RKO (cell line): ENCODE measurements at regions not wholly inside any gene's neighbourhood (a gene's known extent, or its start where the extent isn't known, plus 50 kb on each side); places are given as distances from the start of the nearest gene placed in this dataset.
"Not testable (repeated sequence)": the region's sequence is repeated elsewhere in the genome, so short reads cannot be mapped to it uniquely, and the experiment has no call there.

Experiments used
- DNase-seq: peaks from one replicate; pipeline ENCODE4 v3.0.0-alpha.2; 2016; ENCODE audit warnings: low spot score

DNA sequence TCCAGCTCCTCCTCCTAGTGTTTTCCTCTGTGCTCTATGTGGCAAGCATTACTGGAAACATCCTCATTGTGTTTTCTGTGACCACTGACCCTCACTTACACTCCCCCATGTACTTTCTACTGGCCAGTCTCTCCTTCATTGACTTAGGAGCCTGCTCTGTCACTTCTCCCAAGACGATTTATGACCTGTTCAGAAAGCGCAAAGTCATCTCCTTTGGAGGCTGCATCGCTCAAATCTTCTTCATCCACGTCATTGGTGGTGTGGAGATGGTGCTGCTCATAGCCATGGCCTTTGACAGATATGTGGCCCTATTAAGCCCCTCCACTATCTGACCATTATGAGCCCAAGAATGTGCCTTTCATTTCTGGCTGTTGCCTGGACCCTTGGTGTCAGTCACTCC, 64.0 kb downstream of the OR4F15 start:
- DNase-seq, result not testable (repeated sequence)

DNA sequence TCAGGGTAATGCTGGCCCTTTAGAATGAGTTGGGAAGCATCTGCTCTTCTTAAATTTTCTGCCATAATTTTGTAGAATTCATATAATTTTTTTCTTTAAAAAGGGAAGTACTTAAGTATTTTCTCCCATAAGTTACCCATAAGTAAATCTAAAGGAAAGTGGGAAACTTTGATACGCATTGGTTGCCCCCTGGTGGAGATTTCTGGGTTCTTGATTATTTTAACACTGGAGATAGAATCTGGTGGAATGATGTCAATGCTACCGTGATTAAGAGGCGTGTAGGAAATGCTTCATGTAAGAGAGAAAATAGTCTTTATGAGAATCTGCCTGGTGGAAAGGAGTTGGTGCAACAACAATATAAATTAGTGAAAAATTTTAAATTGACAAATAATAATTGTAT, 65.6 kb downstream of the OR4F15 start:
- DNase-seq, result peak; percentile 21

DNA sequence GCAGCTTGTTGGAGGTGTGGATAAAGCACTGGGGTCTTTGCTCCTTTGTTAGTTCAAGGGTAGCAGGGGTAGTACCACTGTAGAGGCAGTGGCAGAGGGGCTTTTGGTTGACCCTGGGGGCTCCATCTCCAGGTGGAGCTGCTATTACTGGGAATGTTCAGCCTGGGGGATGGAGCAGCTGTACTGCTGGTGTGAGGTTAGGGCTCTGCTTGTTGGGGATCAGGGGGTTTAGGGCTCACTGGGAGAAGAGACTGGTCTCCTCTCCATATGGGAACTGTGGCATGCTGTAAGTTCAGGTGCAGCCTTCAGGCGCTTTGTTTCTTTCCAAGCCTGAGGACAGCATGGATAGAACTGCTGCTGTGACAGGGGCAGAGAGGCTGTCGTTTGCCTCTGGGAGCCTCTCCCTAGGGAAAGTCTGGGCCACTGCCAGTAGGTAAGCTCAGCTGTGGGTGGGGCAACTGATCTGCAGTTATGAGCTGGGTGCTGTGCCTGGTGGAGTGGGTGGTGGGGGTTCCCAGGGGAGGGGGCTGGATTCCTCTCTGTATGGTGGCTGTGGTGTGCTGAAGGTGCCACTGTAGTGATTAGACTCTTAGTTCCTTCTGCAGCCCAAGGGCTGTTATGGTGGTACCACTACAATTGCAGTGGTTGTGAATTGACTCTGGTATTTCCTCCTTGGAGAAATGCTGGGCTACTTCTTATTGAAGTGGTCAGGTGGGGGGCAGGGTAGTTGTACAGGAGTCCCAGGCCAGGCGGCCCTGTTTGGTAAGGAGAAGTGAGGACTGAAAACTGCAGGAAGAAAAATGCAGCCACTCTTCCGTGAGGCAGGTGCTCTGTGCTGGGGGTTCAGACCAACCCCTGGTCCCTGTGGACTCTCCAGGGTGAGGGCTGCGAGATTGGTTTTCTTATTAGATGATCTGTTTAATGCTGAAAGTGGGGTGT, 100.6 kb downstream of the OR4F15 start:
- not testable (repeated sequence) for DNase-seq

DNA sequence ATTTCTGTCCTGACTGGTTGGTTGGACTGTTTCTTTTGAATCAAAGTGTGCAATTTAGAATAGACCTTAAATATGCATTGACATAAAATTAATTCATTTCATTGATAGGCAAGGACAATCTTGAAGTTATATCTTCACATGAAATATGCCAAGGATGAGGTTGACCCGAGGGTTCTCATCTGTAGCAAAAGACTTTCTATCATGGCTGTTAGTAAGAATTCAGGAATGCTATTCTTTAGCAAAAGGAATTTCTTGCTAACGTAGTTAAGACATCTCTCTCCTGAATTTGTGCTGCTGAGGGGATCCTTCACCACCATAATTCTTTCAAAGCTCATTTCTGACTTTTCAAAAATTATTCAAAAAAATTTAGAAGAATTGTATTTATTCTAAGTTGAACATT, 112.6 kb downstream of the OR4F15 start:
- not testable (repeated sequence) for DNase-seq

DNA sequence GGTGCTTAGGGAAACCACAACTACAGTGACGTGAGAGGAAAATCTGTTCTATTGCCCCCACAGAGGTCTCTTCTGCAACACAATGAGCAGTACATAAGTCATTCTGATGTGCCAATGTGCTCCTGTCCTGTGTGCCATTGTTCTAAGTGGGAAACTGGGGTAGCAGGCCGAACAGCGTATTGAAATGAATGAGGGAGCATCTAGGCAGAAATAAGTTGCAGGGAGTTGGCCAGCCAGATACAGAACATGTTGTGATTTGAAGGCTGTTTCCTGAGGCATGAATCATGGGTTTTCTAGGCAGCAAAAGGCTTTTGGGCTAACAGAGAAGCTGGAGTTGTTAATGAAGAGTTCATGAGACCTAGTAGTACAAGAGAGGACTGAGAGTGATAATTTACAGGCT, 122.5 kb downstream of the OR4F15 start:
- not testable (repeated sequence) for DNase-seq

DNA sequence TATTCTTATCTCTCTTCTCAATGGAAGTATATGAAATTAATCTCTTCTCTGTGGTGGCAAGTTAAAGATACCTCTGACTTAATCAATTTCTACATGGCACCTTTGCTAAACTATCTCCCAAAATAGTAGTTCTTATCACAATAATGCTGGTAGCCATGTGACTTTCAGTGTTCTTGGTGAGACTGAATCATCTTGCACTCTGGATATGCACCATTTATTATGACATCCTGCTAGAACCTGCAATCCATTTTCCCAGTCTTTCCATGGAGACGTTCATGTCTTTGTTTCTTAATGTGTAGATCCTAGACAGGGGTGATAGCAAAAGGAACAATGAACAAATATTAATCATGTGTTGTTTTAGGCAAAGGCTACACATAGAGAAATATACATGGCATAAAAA, 125.4 kb downstream of the OR4F15 start:
- not testable (repeated sequence) for DNase-seq

DNA sequence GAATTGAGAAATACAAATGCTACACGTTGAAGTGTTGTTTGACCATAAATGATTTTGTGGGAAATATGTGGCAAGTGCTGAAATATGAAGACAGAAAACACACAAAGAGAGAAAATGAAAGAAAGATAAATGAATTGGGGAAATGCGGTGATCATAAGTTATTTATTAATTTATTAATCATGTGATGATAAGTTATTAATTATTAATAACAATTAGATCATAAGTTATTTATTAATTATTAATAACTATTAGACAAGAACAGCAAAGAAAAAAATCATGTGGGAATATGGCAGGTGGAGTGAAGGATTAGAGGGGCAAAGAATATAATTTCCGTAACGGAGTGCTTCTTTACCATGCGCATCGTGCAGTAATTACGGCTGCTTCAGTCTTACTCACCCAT, 126.6 kb downstream of the OR4F15 start:
- DNase-seq, result not testable (repeated sequence)

DNA sequence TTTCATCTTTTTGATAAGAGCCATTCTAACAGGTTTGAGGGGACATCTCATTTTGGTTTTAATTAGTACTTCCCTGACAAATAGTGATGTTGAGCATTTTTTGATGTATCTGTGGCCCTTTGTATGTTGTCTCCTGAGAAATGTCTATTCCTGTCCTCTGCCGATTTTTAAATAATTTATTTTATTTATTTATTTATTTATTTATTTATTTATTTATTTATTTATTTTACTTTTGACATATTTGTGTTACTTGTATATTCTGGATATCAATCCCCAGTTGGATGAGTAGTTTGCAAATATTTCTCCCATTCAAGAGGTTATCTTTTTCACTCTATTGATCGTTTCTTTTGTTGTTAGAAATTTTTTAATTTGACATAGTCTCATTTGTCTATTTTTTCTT, 133.9 kb downstream of the OR4F15 start:
- not testable (repeated sequence) for DNase-seq

DNA sequence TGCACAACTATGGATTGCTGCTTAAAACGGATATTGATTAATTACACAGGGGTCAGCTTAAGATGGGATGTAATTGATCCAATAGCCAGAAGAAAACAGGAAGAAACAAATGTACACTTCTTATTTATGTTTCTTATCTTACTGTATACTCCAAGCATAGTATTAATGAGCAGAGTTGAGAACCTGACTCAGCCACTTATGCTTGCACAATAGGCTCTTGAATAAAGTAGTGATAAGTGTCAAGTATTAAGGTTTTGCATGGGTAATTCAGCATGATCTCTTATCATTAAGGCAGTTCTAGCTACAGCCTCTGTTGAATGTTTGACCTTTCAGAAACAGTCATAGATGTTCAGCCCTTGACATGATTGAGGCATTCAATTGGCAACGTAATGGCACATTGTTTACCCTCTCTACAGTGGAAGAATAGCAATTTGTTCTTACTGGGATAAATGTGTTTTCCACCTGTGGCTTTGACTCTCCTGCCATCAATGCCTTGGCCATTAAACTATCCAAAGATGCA, 136.5 kb downstream of the OR4F15 start:
- DNase-seq, result not testable (repeated sequence)

DNA sequence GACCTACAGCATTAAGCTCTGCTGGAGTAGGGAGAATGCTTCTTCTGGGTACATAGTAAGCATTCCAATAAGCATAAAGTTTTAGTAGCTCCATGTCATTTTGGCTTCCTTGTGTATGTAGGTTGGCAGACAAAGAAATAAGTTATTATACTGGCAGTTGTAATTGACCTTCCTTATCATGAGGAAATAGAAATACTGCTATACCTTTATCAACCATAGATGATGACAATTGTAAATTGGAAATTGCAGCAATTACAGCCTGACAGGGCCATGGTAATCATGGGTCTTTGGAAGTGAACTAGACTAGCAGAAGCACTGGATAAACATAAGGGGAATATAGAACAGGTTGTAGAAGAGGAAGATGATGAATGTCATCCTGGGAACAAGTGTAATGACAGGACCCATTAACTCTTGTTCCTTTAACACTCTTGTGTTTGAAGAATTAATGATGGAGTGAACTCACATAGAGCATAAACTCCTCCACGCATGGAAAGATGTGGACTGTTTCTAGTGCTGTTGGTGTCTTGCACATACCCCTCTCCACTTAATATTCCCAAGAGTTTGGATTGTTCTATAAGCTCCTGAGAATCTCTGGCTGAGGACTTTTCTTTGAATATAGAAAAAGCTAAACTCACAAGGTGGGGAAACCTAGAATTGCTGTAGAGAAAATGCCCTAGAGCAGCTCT, 137.5 kb downstream of the OR4F15 start:
- DNase-seq, result peak; percentile 0

DNA sequence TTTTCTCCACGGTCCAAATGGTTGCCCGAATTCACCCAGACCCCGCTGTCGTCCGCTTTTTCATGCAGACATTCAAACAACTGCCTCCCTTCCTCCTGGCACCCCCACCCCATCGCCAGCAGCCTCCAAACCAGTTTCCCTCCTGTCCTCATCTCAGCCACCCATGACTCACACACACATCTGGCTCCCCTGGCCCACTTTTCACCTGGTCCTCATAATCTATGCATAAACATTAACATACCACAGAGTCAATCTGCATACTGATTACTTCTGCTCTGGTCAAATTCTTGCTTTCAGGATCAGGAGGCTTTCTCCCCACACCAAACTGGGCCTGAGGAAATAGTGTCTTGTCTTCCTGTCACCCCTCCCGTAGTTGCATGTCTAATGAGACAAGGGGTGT, 142.0 kb downstream of the OR4F15 start:
- not testable (repeated sequence) for DNase-seq

DNA sequence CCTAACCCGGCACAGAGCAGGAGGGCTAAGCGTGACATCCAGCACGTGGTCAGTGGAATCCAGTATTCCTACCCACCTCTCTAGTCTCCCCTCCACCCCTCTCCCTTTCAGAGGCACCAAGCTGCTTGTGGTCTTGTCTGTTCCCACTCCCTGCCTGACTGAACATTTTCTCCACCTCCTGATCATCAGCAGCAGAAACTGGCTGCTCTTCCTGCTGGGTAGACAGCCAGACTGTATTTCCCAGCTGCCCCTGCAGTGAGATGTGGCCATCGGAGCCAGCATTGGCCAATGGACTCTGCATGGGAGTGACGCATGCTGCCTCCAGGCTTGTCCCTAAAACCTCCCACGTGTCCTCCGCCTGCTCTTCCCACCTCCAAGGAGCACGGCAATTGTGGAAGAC, 143.8 kb downstream of the OR4F15 start:
- DNase-seq, result not testable (repeated sequence)

DNA sequence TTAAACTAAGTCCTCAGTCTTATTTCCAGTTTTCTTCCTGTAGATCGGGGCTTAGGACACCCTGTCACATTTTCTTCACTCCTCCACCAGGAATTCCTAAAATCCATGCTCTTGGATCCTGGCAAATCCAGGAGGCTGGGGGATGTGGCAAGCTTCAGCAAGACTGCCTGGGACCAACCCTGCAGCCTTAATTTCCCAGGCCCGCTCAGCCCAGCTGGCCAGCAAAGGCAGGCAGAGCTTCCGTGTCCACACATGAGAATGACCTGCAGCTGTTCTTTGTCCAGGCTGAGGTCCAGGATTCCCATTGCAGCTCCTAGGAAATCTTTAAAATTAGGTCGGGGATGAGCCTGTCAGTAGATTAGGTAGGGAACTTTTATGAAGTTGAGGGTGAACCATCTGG, 146.7 kb downstream of the OR4F15 start:
- DNase-seq, result peak; percentile 0

DNA sequence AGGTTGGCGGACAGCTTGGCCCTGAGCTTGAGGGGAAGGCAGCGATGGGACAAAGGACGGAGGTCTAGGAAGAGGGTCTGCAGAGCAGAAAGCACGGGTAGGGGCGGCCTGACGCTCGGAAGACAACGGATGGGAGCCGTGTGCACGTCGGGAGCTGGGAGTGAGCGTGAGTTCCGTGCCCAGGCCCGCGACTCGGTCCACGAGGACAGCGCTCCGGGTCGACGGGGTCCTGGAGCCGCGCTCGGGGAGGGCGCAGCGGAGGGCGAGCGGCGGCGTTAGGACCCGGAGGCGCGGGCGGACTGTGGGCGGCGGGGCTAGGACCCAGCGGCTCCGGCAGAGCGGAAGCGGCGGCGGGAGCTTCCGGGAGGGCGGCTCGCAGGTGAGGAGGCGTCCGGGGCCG, 149.3 kb downstream of the OR4F15 start:
- DNase-seq, result not testable (repeated sequence)

DNA sequence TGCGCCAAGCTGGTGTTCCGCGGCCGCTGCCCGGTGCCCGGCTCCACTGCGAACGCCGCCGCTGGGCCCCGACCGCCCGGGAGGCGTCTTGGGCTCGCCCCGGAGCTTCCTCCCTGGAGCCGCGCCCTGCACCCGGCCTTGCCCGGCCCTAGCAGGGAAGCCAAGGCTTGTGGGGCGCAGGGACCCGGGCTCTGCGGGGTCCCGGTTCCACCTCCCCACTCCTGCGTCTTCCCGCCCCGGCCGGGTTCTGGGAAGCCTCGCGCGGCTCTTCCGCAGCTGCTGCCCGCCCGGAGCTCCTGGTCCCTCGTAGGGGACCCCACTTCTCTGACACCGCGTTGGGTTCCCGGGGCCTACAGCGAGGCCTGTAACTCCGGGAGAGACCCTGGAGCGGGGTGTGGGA, 149.8 kb downstream of the OR4F15 start:
- DNase-seq, result not testable (repeated sequence)

DNA sequence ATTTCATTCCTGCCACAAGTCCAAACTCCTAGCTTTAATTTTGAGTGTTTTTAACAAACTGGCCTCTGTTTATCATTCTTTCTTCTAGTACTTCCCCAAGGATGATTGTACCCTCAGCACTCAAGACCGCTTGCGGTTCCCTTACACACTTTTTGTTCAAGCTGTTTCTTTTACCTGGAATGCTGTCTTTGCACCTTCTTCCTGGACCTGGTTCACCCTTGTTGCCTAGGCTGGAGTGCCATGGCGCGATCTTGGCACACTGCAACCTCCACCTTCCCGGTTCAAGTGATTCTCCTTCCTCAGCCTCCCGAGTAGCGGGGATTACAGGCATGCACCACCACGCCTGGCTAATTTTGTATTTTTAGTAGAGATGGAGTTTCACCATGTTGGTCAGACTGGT, 151.7 kb downstream of the OR4F15 start:
- DNase-seq, result not testable (repeated sequence)

DNA sequence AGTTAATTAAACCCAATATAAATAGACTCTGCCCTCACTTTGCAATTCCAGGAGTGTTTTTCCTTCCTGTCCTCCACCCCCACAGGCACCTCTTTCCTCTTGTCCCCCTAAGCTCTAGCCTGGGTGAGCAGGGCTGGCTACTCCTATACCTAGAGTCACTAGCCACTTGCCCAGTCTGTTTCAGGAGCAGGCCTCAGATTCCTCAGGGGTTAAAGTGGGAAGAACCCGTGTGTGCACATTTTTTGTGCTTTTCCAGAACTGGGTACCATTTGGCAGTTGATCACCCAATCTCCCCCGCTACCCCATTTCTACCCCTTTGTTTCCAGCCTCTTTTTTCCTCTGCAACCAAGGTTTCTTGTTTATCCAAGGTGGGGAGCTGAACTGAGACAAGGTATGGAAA, 153.4 kb downstream of the OR4F15 start:
- DNase-seq, result not testable (repeated sequence)

DNA sequence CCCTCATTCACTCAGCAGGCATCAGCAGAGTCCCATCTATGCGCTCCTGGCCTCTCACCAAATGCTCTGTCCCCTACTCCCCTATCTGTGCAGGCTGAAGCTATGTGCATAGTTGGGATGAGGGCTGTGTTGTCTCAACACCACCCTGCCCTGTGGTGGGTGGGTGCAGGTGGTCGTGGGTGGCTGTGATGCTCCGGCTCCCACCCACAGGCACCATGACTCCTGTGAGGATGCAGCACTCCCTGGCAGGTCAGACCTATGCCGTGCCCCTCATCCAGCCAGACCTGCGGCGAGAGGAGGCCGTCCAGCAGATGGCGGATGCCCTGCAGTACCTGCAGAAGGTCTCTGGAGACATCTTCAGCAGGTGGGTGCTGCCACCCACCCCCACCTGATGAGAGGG, 153.9 kb downstream of the OR4F15 start:
- DNase-seq, result not testable (repeated sequence)

DNA sequence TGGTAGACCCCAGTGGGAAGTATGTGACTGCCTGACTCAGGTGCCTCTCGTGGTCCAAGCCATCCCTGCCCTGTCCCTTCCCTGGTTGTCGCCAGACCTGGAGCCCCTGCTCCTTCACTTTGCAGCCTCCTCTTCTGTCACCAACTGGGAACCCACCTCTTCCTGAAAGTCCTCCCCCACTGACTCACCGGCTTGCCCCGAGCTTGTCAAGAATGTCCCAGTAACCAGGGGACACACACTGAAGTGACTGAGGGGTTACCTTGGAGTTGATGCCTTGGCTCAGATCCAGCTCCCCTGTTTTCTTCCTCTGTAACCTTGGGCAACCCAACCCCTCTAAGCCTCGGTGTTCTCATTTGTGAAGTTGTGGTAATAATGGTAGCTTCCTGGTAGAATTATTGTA, 155.4 kb downstream of the OR4F15 start:
- not testable (repeated sequence) for DNase-seq

DNA sequence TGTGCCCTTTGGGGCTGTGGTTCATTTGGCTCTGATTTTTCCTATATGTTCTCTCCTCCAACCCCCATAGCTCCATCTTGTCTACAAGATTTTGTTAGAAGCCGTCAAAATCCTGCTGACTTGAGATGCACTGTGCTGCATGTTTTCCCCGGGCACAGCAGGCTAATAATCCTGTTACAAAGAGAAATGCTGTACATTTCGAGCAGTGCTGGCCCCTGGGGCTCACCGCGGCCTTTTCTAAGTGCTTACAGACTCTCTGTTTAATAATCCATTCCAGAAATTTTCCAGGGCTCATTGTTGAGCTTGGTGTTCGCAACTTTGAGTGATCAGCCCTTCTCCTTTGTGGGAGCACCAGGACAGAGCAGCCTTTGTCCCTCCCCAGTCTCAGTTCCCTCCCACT, 158.6 kb downstream of the OR4F15 start:
- DNase-seq, result not testable (repeated sequence)

DNA sequence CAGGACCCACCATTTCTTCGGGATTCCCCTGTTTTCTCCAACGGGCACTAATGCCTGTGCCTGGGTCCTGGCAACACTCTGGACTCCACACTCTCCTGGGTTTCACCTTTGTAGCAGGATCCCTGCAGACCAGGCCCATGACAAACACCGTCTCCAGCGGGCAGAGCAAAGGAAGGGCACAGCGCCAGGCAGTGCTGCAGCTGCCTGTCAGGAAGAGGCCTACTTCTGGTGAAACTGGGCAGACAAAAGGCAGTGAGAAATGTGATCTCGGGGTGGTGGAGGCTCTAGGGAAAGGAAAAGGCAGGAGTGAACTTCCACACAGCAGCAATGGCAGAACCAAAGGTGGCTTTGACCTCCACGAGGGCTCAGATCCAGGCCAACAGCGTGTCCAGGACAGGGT, 165.3 kb downstream of the OR4F15 start:
- not testable (repeated sequence) for DNase-seq

DNA sequence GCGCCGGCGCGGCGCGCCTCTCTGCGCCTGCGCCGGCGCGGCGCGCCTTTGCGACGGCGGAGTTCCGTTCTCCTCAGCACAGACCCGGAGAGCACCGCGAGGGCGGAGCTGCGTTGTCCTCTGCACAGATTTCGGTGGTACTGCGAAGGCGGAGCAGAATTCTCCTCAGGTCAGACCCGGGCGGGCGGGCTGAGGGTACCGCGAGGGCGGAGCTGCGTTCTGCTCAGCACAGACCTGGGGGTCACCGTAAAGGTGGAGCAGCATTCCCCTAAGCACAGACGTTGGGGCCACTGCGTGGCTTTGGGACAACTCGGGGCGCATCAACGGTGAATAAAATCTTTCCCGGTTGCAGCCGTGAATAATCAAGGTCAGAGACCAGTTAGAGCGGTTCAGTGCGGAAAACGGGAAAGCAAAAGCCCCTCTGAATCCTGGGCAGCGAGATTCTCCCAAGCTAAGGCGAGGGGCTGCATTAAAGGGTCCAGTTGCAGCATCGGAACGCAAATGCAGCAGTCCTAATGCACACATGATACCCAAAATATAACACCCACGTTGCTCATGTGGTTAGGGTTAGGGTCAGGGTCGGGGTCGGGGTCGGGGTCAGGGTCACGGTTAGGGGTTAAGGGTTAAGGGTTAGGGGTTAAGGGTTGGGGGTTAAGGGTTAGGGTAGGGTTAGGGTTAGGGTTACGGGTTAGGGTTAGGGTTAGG, 168.4 kb downstream of the OR4F15 start:
- DNase-seq, result not testable (repeated sequence)
